ENCODE measurements at regions not wholly inside any gene's neighbourhood (a gene's known extent, or its start where the extent isn't known, plus 50 kb on each side); places are given as distances from the start of the nearest gene placed in this dataset.

GRCh38 chr21:35294231-35294898 is 245.3 kb upstream of the RUNX1 start:
- TF ChIP-seq, protein P1, sequence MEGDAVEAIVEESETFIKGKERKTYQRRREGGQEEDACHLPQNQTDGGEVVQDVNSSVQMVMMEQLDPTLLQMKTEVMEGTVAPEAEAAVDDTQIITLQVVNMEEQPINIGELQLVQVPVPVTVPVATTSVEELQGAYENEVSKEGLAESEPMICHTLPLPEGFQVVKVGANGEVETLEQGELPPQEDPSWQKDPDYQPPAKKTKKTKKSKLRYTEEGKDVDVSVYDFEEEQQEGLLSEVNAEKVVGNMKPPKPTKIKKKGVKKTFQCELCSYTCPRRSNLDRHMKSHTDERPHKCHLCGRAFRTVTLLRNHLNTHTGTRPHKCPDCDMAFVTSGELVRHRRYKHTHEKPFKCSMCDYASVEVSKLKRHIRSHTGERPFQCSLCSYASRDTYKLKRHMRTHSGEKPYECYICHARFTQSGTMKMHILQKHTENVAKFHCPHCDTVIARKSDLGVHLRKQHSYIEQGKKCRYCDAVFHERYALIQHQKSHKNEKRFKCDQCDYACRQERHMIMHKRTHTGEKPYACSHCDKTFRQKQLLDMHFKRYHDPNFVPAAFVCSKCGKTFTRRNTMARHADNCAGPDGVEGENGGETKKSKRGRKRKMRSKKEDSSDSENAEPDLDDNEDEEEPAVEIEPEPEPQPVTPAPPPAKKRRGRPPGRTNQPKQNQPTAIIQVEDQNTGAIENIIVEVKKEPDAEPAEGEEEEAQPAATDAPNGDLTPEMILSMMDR (IDR thresholded peaks at IDR 0.05), result no peak

DNA sequence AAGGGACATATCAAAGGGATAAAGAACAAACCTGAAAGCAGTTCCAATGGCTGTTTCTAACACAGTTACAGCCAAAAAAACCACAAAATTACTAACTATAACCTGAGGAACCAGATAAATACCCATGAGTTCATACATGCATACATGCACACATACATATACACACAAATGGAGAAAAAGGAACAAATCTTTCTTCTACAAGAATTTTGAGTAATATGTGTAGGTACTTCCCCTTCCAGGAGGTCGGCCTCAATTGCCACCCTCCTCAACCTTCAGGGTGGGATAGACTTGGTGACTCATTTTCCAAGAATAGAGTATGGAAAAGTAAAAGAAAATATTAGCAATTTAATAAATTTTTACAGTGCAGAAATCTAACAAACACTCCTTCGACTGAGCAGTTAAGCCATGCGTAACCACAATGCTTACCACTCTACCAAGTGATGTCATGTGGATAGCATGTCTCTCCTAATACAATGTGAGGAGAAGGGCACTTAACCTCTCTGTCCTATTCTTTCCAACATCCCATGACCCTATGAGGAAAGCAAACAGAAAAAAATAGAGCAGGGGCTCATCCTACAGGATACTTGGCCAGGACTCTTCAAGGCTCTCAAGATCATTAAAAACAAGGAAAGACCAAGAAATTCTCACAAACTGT is 243.0 kb upstream of the RUNX1 start:
- TF ChIP-seq, protein P1 (IDR thresholded peaks at IDR 0.05), result no peak

- TF ChIP-seq, protein P1 (IDR thresholded peaks at IDR 0.05), result no peak
Observed at GRCh38 chr21:35291034-35291433, 241.9 kb upstream of the RUNX1 start.

- TF ChIP-seq, protein P1 (IDR thresholded peaks at IDR 0.05), result no peak
Observed at GRCh38 chr21:35288238-35288637, 239.1 kb upstream of the RUNX1 start.

DNA sequence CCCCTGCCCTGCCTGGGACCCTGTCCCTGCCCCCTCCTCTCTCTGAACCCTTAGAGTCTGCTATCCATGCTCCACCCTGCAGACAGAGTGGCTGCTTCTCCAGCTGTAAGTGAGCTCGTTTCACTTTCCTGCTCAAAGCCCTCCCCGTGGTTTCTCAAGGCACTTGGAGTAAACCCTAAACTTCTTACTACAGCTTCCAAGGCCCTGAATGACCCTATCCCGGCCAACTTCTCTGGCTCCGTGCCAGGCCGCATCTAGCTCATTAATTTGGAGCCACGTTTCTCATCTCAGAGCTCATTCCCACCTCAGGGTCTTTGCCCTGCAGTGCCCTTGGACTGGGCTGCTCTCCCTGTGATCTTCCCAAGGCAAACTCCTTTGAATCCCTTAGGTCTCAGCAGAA is 235.1 kb upstream of the RUNX1 start:
- TF ChIP-seq, protein P1 (IDR thresholded peaks at IDR 0.05), result no peak

DNA sequence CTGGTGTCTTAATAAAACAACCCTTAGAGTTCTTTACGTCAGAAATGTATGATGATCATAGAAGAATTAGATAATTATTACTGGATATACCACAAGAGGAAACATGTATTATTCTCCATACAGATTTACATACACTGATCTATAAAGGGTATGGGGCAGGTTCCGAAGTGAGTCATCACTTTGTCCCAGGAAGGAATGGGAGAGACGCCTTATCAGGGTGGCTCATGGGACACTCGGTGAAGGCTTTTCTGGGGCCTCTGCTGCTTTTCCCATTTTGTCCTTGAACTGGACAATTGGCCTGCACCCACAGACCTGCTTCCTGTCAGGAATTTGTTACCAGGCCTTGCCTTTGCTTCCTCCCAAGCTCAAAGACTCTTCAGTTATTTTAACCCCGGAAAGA is 233.8 kb upstream of the RUNX1 start:
- TF ChIP-seq, protein P1 (IDR thresholded peaks at IDR 0.05), result no peak

GRCh38 chr21:35281956-35282355 is 232.9 kb upstream of the RUNX1 start:
- TF ChIP-seq, protein P1 (IDR thresholded peaks at IDR 0.05), result no peak
